GM21576 (cell line): ENCODE measurements at regions not wholly inside any gene's neighbourhood (a gene's known extent, or its start where the extent isn't known, plus 50 kb on each side); places are given as distances from the start of the nearest gene placed in this dataset.

Experiments
- ATAC-seq: cut with Tn5 transposase; IDR thresholded peaks from one replicate; pipeline ENCODE4 v1.9.1; 2021; ENCODE audit warnings: mild to moderate bottlenecking, moderate library complexity; ENCODE audit not compliant: unreplicated experiment

DNA sequence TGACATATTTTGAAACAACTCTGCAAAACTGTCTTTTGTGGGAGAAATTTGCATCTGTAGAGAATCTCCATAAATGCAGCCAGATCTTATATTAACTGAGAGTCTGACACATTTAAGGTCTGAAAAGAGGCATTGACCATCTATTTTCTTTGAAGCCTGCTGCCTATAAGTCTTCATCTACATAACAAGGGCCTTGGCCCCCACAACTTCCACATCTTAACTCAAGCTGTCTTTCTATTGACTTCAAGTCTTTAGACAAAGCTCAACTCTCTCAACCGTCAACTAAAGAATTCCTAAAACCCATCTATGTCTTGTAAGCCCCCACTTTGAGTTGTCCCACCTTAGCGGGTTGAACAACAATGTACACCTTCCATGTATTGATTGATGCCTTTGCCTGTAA is 72.4 kb upstream of the ADCY1 start:
- no peak for ATAC-seq

DNA sequence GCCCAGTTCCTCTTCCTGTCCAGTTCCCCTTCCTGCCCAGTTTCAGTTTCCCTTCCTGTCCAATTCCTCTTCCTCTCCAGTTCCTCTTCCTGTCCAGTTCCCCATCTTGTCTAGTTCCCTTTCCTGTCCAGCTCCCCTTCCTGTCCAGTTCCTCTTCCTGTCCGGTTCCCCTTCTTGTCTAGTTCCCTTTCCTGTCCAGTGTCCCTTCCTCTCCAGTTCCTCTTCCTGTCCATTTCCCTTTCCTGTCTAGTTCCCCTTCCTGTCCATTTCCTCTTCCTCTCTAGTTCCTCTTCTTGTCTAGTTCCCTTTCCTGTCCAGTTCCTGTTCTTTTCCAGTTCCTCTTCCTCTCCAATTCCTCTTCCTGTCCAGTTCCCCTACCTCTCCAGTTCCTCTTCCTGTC is 68.1 kb upstream of the ADCY1 start:
- ATAC-seq: no peak

DNA sequence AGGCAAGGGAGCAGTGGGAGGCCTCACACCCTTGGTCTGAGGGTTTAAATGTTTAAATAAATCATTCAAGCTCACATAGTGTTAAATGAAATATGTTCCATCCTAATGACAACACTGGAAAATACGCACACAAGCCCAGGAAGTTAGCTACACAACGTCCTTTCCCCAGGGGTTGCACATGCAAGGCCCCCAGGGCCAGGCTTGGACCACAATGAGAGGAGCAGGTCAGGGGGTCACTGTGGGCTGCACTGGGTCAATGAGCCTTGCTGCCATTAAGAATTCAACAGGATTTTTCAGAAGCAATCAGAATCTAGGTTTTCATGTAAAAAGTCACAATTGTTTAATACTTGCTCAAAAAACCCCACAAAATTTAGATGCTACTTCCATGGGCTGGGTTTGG is 64.9 kb upstream of the ADCY1 start:
- ATAC-seq: no peak

DNA sequence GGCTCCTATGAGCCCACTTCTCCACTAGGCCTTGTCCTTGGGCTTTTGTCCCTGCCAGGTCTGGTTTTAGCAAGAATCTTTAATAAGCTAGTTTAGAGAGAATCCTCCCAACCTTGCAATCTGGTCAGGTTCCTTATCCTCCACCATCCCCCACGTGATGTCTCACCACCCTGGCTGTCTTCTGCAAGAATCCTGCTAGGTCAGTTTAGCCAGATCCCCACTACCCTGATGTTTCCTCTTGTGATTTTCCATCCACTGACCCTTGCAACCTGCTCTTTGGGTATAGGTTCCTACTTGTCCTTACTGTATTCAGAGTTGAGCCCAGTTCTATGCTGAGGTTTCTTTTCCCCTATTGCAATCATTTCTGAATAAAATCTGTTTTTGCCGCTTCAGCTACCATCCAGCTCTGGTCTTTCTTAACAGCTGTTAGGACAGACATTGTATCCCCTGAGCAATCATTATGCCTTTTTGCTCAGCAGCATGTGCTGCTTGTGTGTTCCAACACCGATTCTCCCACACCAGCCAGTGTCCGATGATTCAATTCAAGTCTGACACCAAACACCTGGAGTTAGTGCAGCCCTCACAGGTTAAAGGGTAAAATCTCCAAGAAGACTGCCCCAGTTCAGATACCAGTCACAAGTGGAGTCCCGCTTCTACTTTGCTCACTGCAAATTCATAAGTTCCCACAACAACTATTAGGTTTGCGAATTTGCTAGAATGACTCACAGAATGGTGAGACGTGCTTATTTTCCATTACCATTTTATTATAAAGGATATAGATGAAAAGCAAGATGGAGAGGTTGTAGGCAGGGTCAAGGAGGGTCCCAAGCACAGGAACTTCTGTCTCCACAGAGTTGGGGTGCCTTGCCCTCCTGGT is 62.2 kb upstream of the ADCY1 start:
- no peak for ATAC-seq

DNA sequence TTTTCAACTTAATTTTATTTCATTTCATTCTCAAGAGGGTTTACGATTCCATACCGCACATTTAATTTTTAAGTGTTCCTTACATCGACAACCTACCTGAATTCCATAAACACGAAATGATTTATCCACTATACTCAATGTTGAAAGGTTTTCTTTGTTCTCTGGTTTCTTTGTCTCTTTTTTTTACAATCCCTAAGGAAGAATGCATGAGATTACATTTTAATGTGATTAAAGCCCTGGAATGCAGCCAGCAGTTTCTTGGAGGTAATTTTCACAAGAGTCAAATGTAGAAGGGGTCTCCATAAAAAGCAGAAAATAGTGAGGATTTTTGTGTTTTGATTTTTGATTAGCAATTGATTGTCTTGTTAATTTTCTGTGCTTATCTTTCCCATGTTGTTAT is 59.2 kb upstream of the ADCY1 start:
- ATAC-seq: no peak

DNA sequence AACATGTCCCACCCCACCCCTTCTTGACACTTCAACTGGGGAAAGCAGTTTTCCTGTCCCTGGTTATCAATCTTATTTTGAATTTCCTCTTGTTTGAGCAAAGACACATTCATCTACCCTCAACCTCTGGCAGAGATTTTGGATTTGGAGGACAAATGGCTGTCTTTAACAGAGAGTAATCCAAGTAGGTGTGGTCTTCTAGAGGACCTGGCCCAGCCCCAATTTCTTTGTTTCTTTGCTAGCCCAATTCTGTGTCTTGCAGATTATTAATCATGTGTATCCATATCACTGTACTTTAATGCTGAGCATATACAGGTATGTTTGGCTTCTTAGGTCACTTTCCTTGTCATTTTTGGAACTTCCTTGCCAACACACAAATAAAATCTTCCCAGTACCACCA is 58.8 kb upstream of the ADCY1 start:
- no peak for ATAC-seq
